GM10847 (cell line): ENCODE measurements at regions not wholly inside any gene's neighbourhood (a gene's known extent, or its start where the extent isn't known, plus 50 kb on each side); places are given as distances from the start of the nearest gene placed in this dataset.

Source experiments
- POLR2A ChIP-seq: IDR thresholded peaks from 2 replicates; pipeline ENCODE4 v1.6.1; 2011; ENCODE audit not compliant: insufficient read length; ENCODE audit errors: extremely low read depth

DNA sequence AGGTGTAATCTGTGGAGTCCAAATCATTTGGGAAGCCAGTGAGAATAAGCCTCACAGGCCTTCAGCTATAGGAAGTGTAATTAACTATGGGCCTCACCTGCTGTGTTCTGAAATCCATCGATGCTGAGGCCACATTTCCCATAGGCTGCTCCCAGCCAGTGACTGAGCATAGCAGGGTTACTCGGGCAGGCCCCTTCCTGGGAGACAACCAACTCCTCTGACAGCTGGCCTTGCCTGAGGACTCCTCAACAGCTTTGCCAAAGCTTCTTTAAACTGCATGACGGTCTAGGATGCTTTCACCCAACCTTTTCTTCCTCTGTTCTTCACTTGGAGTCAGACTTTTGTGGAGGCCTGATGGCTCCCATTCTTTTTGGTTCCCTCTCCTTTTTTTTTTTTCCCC, 63.8 kb upstream of the SMNDC1 start:
- no peak for TF ChIP-seq POLR2A

DNA sequence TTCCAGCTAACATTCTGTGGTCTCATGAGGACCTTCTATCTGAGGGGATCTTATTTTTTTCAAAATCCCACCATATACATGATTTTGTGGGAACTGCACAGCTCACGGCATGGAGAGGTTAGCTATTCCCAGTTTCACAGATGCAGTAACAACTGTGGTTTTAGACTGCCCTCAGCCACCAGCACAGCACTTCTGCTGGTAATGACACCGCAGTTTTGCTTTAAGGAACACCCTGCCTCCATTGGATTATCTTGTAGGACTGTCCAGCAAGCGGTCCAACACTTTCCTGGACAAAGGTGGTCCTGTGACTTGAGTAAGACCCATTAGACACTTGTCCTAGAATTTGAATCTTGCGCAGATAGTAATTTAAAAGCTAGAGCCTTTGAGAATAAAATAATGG, 65.3 kb upstream of the SMNDC1 start:
- TF ChIP-seq POLR2A = no peak

DNA sequence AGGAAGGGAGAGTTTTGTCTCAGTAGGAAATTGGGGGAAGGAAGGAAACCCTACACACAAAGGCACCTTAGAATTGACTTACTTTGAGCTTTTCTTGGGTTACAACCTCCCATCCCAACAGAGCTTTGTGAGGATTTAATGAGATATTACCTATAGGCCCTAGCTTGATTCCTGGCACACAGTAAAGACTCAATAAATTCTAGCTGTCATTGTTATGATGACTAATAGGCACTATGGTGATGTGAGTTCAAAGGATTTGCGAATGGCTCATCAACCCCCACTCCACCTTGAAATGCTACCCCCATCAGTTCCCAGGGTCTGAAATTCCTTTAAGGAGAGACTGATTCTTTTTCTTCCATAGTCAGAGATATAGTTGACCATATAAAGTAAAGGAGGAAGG, 67.9 kb upstream of the SMNDC1 start:
- no peak for TF ChIP-seq POLR2A

DNA sequence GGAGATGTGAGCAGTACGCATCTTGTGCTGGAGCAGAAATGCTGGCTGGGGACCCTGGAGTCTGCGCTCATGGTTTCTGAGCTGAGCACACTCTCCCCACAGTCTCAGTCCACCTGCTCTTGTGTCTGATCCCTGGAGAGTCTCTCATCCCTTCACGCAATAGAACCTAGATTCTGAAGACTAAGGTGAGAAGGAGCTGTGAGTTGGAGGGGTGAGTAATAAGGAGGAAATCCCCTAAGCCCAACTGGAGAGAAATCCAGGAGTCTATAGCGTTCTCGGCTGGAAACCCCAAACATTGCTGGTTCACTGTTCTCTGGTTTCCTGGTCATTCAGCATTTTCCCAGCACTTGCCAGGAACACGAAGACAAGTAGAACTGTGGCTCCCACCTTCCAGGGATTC, 68.3 kb upstream of the SMNDC1 start:
- no peak for TF ChIP-seq POLR2A

DNA sequence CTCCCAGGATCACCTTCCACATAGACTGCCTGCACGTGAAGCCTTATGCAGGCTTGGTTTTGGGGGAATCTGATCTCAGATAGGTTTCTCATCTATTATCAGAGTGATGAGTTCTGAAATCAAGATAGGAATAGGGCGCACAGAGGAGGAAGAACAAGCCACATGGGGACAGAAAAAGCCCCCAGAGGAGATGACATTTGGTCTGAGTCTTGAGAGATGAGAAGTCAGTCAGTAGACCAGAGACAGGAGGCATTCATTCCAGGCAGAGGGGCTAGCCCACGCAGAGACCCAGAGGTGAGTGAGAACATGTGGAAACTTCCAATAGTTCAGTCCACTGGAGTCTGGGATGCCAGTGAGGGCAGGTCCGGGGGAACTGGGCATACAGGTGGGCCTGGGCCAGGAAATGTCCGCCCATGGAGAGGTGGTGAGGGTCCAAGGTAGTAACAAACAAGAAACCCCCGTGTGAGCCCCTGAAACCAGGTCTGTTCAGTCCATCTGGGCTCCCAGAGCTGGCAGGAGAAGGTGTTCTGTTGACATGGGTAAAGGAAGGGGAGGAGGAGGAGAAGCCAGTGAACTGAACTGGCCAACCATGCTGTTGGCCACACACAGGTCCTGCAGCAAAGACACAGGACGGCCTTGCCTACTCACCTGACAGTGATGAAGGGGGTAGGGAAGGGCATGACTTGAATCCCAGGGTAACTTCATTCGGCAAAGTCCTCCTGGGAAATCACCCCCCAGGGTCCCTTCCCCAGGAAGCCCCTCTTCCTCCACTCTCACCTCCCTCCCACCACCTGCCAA, 69.3 kb upstream of the SMNDC1 start:
- TF ChIP-seq POLR2A = no peak

DNA sequence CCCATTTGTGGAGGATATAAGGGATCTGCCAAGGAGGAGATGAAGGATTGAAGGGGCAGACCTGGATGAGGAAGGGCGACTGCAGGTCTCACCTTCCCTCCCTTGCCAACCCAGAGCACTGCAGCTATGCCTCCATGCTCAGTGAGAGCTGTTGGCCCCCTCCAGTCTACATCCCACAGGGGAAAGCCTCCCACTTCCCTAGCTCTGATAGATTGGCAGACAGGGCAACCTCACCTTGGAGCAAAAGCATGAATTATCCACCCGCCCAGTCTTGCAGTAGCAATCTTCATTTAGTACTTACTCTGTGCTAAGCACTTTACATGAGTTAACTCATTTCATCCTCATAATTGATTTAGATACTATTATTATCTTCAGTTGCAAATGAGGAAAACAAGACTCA, 70.4 kb upstream of the SMNDC1 start:
- no peak for TF ChIP-seq POLR2A

DNA sequence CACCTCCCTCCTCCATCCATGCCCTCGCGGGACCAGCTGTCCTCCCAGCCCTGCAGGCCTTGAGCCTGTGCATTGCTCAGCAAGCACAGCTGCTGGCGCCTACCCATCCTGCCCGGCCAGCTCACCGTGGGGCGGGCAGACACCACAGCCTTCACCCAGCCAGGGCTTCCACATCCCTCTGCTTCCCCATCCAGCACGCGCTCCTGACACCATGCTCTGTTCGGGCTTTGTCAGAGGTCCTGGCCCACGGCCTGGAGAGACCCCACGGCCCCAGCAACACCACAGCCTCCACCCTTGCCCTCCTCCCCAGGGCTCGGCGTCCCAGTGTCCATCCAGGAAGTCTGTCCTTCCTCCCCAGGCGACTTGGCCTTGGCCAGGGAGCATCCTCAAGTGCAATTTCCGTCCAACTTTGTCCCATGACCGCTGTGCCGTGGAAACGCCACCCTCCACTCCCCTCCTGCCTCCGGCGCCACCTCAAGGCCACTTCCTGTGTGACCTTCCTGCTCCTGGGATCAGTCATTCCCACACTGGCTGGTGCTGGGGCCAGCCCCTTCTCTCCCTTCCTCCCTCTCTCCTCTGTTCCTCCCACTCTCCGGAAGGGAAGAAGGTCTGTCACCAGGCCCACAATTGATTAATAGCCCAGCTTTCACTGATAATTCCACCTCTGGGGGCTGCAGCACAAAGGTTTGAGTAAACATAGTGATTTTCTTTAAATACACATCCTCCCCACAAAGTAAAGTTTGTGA, 71.5 kb upstream of the SMNDC1 start:
- no peak for TF ChIP-seq POLR2A

DNA sequence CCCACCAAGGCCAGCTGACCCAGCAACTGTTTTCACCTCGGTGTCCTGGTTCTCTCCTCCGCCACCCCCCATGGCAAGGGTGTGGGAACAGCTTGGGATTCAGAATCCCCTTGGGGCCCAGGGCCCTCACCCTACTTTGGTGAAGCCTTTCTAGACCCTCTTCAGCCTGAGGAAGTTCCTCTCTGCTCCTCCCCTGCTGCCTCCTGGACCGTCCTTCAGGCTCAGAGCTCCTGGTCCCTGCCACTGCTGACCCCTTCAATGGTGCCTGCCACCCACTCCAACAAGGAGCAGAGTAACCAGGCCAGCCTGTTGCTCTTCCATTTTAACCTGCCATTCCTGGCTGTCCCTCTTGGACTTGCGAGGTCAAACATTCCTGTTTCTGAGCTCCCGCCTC, 72.0 kb upstream of the SMNDC1 start:
- TF ChIP-seq POLR2A = no peak

DNA sequence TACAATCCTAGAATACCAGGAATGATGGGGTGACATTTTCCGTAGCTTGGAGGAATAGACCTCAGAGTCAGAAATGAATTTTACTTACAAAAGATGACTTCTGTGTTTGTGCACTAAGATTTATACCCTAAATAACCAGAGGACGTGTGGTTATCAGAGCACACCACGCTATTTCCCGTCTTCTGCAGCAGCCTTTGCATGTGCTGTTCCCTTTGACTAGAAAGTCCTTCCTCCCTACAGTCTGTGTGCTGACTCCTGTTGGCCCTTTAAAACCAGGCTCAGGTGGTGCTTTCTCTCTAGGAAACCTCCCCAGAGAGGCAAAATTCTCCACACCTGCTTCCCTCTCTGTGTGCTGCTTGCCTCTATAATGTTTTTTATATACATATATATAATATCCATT, 73.3 kb upstream of the SMNDC1 start:
- TF ChIP-seq POLR2A = no peak

DNA sequence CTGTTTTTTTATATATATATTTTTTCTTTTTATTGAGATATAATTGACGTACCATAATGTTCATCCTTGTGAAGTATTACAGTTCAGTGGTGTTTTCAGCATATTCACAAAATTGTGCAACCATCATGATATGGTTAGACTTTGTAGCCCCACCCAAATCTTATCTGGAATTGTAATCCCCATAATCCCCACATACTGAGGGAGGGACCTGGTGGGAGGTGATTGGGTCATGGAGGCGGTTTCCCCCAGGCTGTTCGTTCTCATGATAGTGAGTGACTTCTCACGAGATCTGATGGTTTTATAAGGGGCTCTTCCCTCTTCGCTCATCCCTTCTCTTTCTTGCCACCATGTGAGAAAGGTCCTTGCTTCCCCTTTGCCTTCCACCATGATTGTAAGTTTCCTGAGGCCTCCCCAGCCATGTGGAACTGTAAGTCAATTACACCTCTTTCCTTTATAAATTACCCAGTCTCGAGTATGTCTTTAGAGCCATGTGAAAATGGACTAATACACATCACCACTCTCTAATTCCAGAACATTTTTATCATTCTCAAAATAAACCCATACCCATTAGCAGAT, 73.9 kb upstream of the SMNDC1 start:
- no peak for TF ChIP-seq POLR2A

DNA sequence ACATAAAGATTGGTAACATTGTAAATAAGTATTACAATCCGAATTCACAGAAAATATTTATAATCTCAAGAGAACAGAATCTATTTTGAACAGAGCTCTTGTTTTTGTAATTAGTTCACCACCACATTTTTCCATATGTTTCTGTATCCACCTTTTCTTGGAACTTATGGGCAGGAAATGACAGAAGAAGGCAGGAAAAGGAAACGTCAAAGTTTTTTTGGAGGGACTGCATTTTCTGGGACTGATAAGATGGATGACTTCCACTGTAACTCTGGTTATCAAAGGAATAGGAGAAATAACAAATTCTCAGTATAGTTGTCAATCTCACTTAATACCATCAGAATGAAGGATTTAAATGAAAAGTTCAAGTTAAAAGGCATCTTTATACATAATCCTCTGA, 75.1 kb upstream of the SMNDC1 start:
- no peak for TF ChIP-seq POLR2A

DNA sequence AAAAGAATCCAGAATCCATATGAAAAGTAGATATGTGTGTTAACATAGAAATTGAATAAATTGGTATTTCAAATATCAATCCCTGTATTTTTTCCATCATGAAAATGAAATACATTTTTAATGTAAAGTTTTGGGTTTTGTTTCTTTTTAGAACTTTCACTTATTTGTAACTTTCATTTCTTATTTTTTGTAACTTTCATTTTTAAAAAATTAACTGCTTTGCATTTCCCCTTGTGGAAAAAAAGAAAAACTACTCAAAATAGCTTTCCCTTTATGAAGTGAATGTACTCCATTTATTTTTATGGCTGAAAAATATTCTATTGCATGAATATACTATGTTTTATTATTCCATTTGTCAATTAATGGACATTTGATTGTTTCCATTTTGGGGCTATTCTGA, 75.6 kb upstream of the SMNDC1 start:
- TF ChIP-seq POLR2A = no peak

DNA sequence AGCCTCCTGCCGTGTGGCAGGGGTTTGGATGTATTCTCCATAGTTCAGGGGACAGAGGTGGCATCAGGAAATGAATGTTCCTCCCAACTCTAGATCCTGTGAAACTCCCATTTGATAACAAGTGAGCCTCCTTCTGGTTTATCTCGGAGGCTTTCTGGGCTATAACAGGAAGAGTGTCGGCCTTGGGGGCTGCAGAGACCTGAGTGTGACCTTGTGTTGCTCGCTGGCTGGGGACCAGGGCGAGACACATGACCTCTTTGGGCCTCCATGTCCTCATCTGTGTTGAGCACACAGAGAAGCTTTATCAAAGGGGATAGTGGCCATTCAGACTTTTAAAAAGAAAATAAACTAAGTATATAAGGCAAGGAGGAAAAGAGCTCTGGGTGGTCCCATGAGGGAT, 78.0 kb upstream of the SMNDC1 start:
- no peak for TF ChIP-seq POLR2A

DNA sequence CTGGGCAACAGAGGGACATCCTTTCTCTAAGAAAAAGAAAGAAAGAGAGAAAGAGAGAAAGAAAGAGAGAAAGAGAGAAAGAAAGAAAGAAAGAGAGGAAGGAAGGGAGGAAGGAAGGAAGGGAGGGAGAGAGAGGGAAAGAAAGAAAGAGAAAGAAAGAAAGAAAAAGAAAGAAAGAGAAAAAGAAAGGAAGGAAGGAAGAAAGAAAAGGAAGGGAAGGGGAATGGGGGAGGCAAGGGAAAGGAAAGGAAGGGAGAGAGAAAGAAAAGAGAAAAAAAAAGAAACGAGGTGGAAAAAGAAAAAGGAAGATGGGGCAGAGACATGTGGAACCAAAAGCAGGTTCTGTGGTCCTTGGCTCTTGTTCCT, 82.9 kb upstream of the SMNDC1 start:
- no peak for TF ChIP-seq POLR2A

DNA sequence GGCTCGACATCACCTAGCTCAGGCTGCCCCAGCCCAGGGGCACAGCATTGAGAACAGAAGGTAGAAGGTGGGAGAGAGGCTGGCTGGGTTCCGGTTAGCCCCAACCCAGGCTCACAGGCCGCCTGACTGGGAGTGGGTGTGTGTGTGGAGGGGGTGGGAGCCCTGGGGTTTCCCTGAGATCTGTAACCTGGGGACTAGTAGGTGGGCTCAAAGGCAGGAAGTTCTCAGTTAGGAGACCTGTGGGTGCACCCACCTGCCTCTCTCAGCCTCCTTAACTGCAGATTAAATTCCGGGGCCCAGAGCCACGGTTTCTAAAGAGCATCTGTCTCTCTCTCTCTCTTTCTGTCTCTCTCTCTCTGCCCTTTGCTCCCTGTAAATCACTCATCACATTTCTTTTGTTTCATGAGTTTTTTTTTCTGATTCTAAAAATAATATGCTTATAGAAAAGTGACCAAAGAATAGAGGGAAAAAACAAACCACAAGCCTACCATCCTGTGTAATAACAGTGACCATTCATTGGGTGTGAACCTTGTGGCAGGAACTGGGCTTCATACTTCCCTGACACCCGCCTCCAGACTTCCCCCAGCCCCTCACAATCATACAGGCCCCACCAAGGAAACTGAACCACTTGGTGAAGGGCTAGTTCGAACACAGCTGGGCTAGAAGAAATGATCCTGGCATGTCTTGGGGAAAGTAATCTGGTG, 83.4 kb upstream of the SMNDC1 start:
- TF ChIP-seq POLR2A = no peak

DNA sequence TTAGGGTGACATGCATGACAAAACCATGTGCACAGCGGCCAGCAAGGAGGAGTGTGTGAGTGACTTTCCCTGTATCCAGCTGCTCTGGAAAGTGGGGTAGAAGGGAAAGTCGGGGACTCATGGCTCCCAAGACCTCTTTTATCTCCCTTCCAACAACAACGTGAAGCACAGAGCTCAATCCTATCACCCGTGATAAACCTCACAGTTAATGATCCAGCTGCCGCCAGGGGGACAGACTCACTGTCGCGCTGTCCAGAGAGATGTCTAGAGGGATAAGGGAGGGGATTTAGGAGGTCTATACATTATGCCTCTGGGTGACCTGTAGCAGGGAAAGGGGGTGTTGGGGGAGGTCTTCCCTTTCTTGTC, 84.0 kb upstream of the SMNDC1 start:
- TF ChIP-seq POLR2A = no peak
